GM19467 (cell line): ENCODE measurements at regions not wholly inside any gene's neighbourhood (a gene's known extent, or its start where the extent isn't known, plus 50 kb on each side); places are given as distances from the start of the nearest gene placed in this dataset.

Experiments
- ATAC-seq: cut with Tn5 transposase; IDR thresholded peaks from one replicate; pipeline ENCODE4 v1.9.1; 2021; ENCODE audit warnings: mild to moderate bottlenecking, moderate library complexity; ENCODE audit not compliant: unreplicated experiment

GRCh38 chr7:41114691-41115090 lies 588.2 kb downstream of the INHBA start:
- ATAC-seq, result no peak

- ATAC-seq, result no peak
These were observed 588.8 kb downstream of the INHBA start for GRCh38 chr7:41114131-41114530.

GRCh38 chr7:41113719-41114118 lies 589.2 kb downstream of the INHBA start:
- ATAC-seq, result no peak

- no peak for ATAC-seq
These were observed 592.7 kb downstream of the INHBA start for GRCh38 chr7:41110186-41110585.

- no peak for ATAC-seq
These were observed 594.1 kb downstream of the INHBA start for GRCh38 chr7:41108821-41109220.

GRCh38 chr7:41107938-41108448 lies 594.9 kb downstream of the INHBA start:
- ATAC-seq, result no peak

- ATAC-seq, result no peak
These were observed 595.5 kb downstream of the INHBA start for GRCh38 chr7:41107330-41107937.

- ATAC-seq, result no peak
These were observed 598.3 kb downstream of the INHBA start for GRCh38 chr7:41104631-41105030.

GRCh38 chr7:41103331-41103730 lies 599.6 kb downstream of the INHBA start:
- ATAC-seq, result no peak

GRCh38 chr7:41098846-41099245 lies 604.0 kb downstream of the INHBA start:
- ATAC-seq, result no peak

GRCh38 chr7:41098402-41098801 lies 604.5 kb downstream of the INHBA start:
- no peak for ATAC-seq

- ATAC-seq, result no peak
These were observed 605.4 kb downstream of the INHBA start for GRCh38 chr7:41097501-41097900.

- no peak for ATAC-seq
These were observed 606.0 kb downstream of the INHBA start for GRCh38 chr7:41096917-41097316.

GRCh38 chr7:41093141-41093540 lies 609.7 kb downstream of the INHBA start:
- ATAC-seq, result no peak

- ATAC-seq, result no peak
These were observed 617.6 kb downstream of the INHBA start for GRCh38 chr7:41085244-41085643.

GRCh38 chr7:41084381-41084780 lies 618.5 kb downstream of the INHBA start:
- ATAC-seq, result no peak

GRCh38 chr7:41069635-41070034 lies 633.3 kb downstream of the INHBA start:
- no peak for ATAC-seq

GRCh38 chr7:41067576-41067975 lies 635.3 kb downstream of the INHBA start:
- ATAC-seq, result no peak

GRCh38 chr7:41065663-41066062 lies 637.2 kb downstream of the INHBA start:
- no peak for ATAC-seq

GRCh38 chr7:41063116-41063515 lies 639.8 kb downstream of the INHBA start:
- ATAC-seq, result no peak

GRCh38 chr7:41060796-41061195 lies 642.1 kb downstream of the INHBA start:
- ATAC-seq, result no peak

GRCh38 chr7:41059796-41060195 lies 643.1 kb downstream of the INHBA start:
- ATAC-seq, result no peak
